Astrocyte of the spinal cord (primary cell): ENCODE measurements at regions not wholly inside any gene's neighbourhood (a gene's known extent, or its start where the extent isn't known, plus 50 kb on each side); places are given as distances from the start of the nearest gene placed in this dataset.

Experiments
- DNase-seq: peaks from one replicate; pipeline ENCODE4 v3.0.0; 2011; ENCODE audit warnings: low read depth, low spot score
- H3K4me3 ChIP-seq: 2 replicates; pipeline ENCODE4 v1.5.1; 2011; ENCODE audit warnings: low read depth, mild to moderate bottlenecking, low read length, moderate library complexity
- in situ Hi-C: cut with HindIII; loops from 2 replicates; pipeline ENCODE4 v1.10.0; 2017; ENCODE audit warnings: low sequenced_read_pairs
- TF ChIP-seq, protein P1 (sequence below): IDR thresholded peaks from 2 replicates; pipeline ENCODE4 v1.5.1; 2012; ENCODE audit warnings: low read depth, mild to moderate bottlenecking, low read length, inconsistent platforms

DNA sequence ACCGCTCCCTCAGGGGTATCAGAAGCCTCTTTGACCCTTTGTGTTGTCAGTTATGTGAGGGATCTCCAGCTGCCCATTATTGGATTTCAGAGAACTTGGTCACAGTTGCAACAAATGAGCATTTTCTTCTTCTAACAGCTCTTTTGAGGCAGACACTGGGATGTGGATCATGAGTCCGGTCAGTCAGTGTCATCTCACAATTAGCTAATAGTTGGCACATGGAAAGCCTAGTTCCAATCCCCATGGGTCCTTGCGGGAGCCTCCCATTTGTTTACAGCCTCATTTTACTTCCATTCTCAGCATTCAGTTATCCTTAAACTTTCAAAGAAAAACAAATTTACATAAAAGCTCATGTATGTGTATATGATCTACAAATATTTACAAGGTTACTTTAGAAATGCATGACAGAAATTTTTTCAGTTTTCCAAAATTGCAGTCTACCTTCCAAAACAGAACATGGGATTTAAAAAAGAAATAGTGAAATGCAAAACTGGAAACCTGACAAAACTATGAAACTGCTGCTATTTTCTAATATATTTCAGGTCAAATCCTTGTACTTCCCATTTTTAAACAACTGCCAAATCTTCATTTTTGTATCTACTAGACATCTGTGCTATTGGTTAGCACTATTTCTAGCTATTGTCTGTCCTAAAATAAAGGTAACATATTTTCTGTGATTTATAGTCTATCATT lies 547.1 kb upstream of the ZEB2 start:
- H3K4me3 ChIP-seq = no peak overlapping the region
- in situ Hi-C loops = no loop called here
- TF ChIP-seq, protein P1, sequence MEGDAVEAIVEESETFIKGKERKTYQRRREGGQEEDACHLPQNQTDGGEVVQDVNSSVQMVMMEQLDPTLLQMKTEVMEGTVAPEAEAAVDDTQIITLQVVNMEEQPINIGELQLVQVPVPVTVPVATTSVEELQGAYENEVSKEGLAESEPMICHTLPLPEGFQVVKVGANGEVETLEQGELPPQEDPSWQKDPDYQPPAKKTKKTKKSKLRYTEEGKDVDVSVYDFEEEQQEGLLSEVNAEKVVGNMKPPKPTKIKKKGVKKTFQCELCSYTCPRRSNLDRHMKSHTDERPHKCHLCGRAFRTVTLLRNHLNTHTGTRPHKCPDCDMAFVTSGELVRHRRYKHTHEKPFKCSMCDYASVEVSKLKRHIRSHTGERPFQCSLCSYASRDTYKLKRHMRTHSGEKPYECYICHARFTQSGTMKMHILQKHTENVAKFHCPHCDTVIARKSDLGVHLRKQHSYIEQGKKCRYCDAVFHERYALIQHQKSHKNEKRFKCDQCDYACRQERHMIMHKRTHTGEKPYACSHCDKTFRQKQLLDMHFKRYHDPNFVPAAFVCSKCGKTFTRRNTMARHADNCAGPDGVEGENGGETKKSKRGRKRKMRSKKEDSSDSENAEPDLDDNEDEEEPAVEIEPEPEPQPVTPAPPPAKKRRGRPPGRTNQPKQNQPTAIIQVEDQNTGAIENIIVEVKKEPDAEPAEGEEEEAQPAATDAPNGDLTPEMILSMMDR = no peak
- DNase-seq = no peak

DNA sequence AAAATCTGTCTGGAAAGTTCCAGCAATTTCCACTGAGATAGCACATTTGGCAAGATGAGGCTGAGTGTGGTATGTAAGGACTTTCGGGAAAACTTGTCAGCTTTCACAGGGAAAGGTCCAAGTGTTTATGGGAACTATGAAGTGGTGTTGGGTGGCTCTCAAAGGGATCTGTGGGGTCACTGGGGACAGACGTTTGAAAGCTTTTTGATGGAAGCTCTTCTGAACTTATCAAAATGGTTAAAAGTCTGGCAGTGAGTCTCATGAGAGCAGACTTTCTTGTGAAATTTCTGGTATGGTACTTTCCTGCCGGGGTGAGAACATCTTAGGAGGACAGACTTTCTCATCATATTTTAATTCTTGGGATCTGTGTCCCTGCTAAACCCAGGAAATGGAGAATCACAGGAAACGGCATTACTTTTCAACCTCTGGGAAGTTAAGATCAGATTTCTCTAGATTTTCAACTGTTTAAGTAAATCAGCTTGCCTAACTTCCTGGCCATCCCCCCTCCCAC lies 546.3 kb upstream of the ZEB2 start:
- no peak overlapping the region for H3K4me3 ChIP-seq
- TF ChIP-seq, protein P1 = no peak
- in situ Hi-C loops = no loop called here
- DNase-seq = no peak

DNA sequence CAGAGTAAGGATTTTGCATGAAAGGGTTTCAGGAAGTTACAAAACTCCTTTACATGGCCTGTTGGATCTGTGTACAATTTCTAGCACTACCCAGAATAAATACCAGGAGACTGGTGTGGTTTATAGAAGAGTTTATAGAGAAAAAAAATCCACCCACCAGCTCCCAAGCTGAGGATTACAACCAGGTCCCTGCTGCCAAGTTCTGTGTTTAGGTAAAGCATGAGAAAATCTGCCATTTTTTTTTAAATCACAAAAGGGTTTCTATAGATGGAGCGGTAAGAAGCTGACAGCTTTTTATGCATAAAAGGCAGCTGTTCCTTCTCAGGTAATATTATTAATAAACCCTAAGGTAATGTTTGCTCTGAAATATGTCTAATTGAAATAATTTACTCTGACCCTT lies 545.4 kb upstream of the ZEB2 start:
- DNase-seq = no peak
- in situ Hi-C loops = no loop called here
- TF ChIP-seq, protein P1 = no peak
- no peak overlapping the region for H3K4me3 ChIP-seq

DNA sequence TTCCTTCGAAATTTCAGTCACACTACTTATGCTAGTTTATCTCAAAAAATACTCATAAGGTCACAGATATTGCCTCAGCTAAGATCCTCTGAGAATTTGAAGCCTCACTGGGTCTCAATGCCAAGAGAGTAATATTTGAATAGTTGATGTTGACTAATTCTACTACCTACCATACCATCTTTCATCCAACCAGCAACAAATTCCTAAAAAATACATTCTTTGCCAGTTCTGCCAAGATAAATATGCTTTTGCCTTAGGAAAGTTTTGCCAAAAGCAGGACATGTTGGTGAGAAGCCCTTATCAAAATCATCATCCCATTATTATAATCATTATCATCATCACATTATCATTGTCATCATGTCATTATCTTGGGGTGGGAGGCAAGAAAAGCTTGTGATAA lies 544.6 kb upstream of the ZEB2 start:
- in situ Hi-C loops = no loop called here
- no peak overlapping the region for H3K4me3 ChIP-seq
- TF ChIP-seq, protein P1 = no peak
- no peak for DNase-seq

DNA sequence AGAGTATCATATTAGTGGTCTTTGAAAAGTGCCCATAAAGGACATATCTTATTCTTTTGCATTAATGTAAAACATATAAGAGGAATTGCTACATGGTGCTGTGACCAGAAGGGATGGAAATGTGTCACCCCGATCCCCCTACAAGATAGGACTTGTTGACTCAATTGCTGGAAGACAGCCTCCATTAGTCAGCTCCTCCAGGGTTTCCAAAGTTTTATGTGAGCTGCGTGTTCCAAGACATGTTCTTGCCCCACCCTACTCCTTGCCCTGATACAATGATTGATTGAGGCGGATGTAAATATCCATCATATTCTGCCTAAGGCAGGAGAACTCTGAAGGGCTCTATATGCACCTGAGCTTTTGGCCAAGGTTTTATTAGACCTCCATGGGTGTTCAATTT lies 541.0 kb upstream of the ZEB2 start:
- no peak overlapping the region for H3K4me3 ChIP-seq
- in situ Hi-C loops = no loop called here
- TF ChIP-seq, protein P1 = no peak
- DNase-seq = no peak

DNA sequence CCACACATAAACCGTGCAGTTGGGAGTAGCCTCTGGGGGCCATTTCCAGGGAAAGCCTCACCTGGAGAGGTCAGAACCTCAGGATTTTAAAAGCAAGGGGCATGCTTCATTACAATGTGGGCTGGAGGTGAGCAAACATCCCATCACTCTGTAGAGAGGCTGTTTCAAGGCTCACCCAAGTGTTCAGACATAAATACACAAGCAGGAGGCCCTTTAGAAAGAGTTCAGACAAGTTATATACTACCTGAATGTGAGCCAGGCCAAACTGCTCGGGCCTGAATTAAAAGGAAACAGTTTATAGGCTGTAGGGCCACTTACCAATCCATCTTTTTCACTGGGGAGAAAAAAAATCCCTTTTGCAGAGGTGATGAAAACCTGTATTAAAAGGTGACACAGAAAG lies 540.0 kb upstream of the ZEB2 start:
- H3K4me3 ChIP-seq = no peak overlapping the region
- in situ Hi-C loops = no loop called here
- TF ChIP-seq, protein P1 = no peak
- no peak for DNase-seq
